ENCODE measurements at regions not wholly inside any gene's neighbourhood (a gene's known extent, or its start where the extent isn't known, plus 50 kb on each side); places are given as distances from the start of the nearest gene placed in this dataset.
"Not testable (repeated sequence)": the region's sequence is repeated elsewhere in the genome, so short reads cannot be mapped to it uniquely, and the experiment has no call there.

GRCh38 chr7:106376026-106376799 lies 91.4 kb upstream of the NAMPT start:
- no peak for DNase-seq (ENCODE audit: low read depth)

GRCh38 chr7:106375499-106375898 lies 90.7 kb upstream of the NAMPT start:
- DNase-seq (ENCODE audit: low read depth), result no peak

GRCh38 chr7:106374437-106374836 lies 89.7 kb upstream of the NAMPT start:
- no peak for DNase-seq (ENCODE audit: low read depth)

GRCh38 chr7:106372595-106373318 lies 88.0 kb upstream of the NAMPT start:
- DNase-seq (ENCODE audit: low read depth), result no peak

- no peak for DNase-seq (ENCODE audit: low read depth)
Observed at GRCh38 chr7:106372126-106372525, 87.3 kb upstream of the NAMPT start.

- DNase-seq (ENCODE audit: low read depth), result peak; percentile 19
Observed at GRCh38 chr7:106371629-106372028, 86.8 kb upstream of the NAMPT start.

- no peak for DNase-seq (ENCODE audit: low read depth)
Observed at GRCh38 chr7:106370542-106370941, 85.8 kb upstream of the NAMPT start.

GRCh38 chr7:106369816-106370215 lies 85.0 kb upstream of the NAMPT start:
- no peak for DNase-seq (ENCODE audit: low read depth)

- DNase-seq (ENCODE audit: low read depth), result peak; percentile 92
Observed at GRCh38 chr7:106369352-106369751, 84.6 kb upstream of the NAMPT start.

- no peak for DNase-seq (ENCODE audit: low read depth)
Observed at GRCh38 chr7:106367664-106368063, 82.9 kb upstream of the NAMPT start.

- peak; percentile 50 for DNase-seq (ENCODE audit: low read depth)
Observed at GRCh38 chr7:106367018-106367420, 82.2 kb upstream of the NAMPT start.

- DNase-seq (ENCODE audit: low read depth), result no peak
Observed at GRCh38 chr7:106365252-106366005, 80.6 kb upstream of the NAMPT start.

- not testable (repeated sequence) for DNase-seq (ENCODE audit: low read depth)
Observed at GRCh38 chr7:106362507-106362906, 77.7 kb upstream of the NAMPT start.

- peak; percentile 58 for DNase-seq (ENCODE audit: low read depth)
Observed at GRCh38 chr7:106358103-106358663, 73.4 kb upstream of the NAMPT start.

GRCh38 chr7:106357675-106358074 lies 72.9 kb upstream of the NAMPT start:
- DNase-seq (ENCODE audit: low read depth), result no peak

- DNase-seq (ENCODE audit: low read depth), result no peak
Observed at GRCh38 chr7:106354822-106355221, 70.0 kb upstream of the NAMPT start.

GRCh38 chr7:106353944-106354343 lies 69.2 kb upstream of the NAMPT start:
- no peak for DNase-seq (ENCODE audit: low read depth)

GRCh38 chr7:106348231-106348630 lies 63.4 kb upstream of the NAMPT start:
- DNase-seq (ENCODE audit: low read depth), result no peak

- DNase-seq (ENCODE audit: low read depth), result no peak
Observed at GRCh38 chr7:106347229-106347833, 62.5 kb upstream of the NAMPT start.

GRCh38 chr7:106346678-106347217 lies 62.0 kb upstream of the NAMPT start:
- peak; percentile 98 for DNase-seq (ENCODE audit: low read depth)

GRCh38 chr7:106346167-106346677 lies 61.4 kb upstream of the NAMPT start:
- DNase-seq (ENCODE audit: low read depth), result peak; percentile 67

Measured in RPMI7951 (cell line).